ENCODE measurements at regions not wholly inside any gene's neighbourhood (a gene's known extent, or its start where the extent isn't known, plus 50 kb on each side); places are given as distances from the start of the nearest gene placed in this dataset.
"Not testable (repeated sequence)": the region's sequence is repeated elsewhere in the genome, so short reads cannot be mapped to it uniquely, and the experiment has no call there.

DNA sequence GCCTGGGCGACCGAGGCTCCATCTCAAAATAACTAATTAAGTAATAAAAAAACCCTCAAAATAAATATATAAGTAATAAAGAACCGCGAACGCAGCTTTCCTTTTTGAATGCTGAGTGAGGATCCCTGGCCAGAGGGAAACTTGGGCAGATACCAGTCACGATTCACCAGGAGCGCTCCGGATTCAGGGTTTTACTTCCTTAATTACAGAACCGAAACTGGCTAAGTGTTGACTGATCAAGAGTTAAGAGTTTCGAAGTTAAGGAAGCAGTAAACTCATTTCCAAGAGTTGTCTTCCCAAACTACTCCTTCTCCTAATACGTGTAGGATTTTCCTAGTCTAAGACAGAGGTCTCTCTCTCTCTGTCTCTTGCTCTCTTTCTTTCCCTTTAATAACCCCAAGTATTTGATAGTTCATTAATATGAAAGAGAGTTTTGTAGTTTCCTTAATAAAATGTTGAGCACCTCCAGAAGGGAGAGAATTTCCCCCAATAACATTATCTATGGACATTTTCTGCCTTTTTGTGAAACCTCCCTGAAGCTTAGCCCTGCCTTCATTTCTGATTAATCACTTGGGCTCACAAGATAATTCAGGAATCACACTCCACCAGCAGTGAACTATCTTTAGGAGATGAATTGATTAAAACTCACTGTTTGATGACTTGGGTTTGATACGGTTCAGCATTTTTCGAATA is 61.4 kb upstream of the ZNF217 start:
- Histone ChIP-seq H4K20me1 (ENCODE audit: low read depth) (no peaks in the 10 kb centered on the region), H3K36me3 (no peaks in the 10 kb centered on the region), H3K4me3 (no peak overlapping the region), H3F3A (ENCODE audit: low read depth) (peaks cover 34% of the 10 kb centered on the region), H3K27me3 (no peaks in the 10 kb centered on the region), H3K4me1 (peaks cover 44% of the 10 kb centered on the region), H3K9ac (no peak overlapping the region), H3K9me3 (ENCODE audit: low read depth) (no peaks in the 10 kb centered on the region), H3K4me2 (no peak overlapping the region), H3K27ac (no peak overlapping the region), H3K79me2 (ENCODE audit: low read depth) (no peaks in the 10 kb centered on the region), H2AFZ (replicated peaks) (peak overlapping the region; percentile 70)
- Mint-ChIP-seq H3K4me1 (peaks cover 50% of the 10 kb centered on the region), H3K9me3 (no peaks in the 10 kb centered on the region), H3K27ac (no peak overlapping the region), H3K27me3 (ENCODE audit: insufficient read depth, low read depth) (no peaks in the 10 kb centered on the region), H3K4me3 (no peak overlapping the region), H3K36me3 (no peaks in the 10 kb centered on the region)
- DNase-seq (ENCODE audit: low spot score), result no peak
- TF ChIP-seq, protein P1, sequence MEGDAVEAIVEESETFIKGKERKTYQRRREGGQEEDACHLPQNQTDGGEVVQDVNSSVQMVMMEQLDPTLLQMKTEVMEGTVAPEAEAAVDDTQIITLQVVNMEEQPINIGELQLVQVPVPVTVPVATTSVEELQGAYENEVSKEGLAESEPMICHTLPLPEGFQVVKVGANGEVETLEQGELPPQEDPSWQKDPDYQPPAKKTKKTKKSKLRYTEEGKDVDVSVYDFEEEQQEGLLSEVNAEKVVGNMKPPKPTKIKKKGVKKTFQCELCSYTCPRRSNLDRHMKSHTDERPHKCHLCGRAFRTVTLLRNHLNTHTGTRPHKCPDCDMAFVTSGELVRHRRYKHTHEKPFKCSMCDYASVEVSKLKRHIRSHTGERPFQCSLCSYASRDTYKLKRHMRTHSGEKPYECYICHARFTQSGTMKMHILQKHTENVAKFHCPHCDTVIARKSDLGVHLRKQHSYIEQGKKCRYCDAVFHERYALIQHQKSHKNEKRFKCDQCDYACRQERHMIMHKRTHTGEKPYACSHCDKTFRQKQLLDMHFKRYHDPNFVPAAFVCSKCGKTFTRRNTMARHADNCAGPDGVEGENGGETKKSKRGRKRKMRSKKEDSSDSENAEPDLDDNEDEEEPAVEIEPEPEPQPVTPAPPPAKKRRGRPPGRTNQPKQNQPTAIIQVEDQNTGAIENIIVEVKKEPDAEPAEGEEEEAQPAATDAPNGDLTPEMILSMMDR (IDR thresholded peaks at IDR 0.05), result no peak
- TF ChIP-seq EZH2 (IDR thresholded peaks at IDR 0.05) (no peak), EZH2phosphoT487 (IDR thresholded peaks at IDR 0.05) (no peak)

- not testable (repeated sequence) for DNase-seq (ENCODE audit: low spot score); H3K27ac ChIP-seq; H3K4me3 ChIP-seq; H3K36me3 ChIP-seq; H3K9me3 Mint-ChIP-seq; H3K9ac ChIP-seq; H3K4me3 Mint-ChIP-seq; H3K36me3 Mint-ChIP-seq; H3K4me2 ChIP-seq; H3K9me3 ChIP-seq (ENCODE audit: low read depth); H3K27me3 Mint-ChIP-seq (ENCODE audit: insufficient read depth, low read depth); H3K27ac Mint-ChIP-seq; H3K27me3 ChIP-seq; H3K79me2 ChIP-seq (ENCODE audit: low read depth); H4K20me1 ChIP-seq (ENCODE audit: low read depth); H2AFZ ChIP-seq (replicated peaks)
- H3K4me1 Mint-ChIP-seq, result peaks cover 46% of the 10 kb centered on the region
- peaks cover 43% of the 10 kb centered on the region for H3K4me1 ChIP-seq
- peaks cover 29% of the 10 kb centered on the region for H3F3A ChIP-seq (ENCODE audit: low read depth)
Measured at GRCh38 chr20:53654521-53654920, 60.9 kb upstream of the ZNF217 start.

DNA sequence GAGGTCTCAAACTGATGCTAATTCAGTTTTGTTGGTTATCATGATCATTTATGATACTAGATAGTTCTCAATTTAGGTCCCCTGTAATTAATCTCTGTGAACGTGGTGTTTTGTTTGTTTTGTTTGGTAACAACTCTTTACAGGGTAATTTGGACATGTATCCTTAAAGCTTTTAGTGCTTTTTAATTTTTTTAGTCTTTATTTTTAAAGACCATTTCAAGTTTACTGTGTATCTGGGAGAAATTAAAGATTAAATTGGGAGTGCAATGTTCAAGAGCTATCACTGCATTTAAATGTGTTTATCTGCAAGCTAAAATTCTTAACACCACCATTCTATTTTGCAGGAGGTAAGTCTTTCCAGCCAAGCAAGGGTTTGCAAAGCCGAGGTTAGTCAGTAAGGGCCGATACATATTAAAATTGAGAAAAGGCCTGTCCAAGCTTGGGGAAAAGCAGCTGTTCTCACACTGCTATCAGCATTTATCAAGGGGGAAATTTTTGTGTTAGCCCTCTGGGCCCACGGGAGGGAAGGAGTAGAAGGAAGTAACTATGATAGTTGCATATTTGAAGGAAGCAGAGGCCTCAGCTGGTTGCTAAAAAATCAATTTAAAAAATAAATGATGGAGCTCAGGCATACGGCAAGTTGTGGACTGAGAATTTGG is 59.3 kb upstream of the ZNF217 start:
- Histone ChIP-seq H3K27me3 (no peaks in the 10 kb centered on the region), H3K9ac (no peak overlapping the region), H3K9me3 (ENCODE audit: low read depth) (no peaks in the 10 kb centered on the region), H3F3A (ENCODE audit: low read depth) (peaks cover 15% of the 10 kb centered on the region), H3K79me2 (ENCODE audit: low read depth) (no peaks in the 10 kb centered on the region), H3K27ac (peak overlapping the region; percentile 26), H2AFZ (replicated peaks) (peak overlapping the region; percentile 44), H3K4me2 (no peak overlapping the region), H3K36me3 (no peaks in the 10 kb centered on the region), H3K4me1 (peaks cover 41% of the 10 kb centered on the region), H3K4me3 (no peak overlapping the region), H4K20me1 (ENCODE audit: low read depth) (no peaks in the 10 kb centered on the region)
- peak overlapping the region; percentile 48 for H3K27ac Mint-ChIP-seq
- no peaks in the 10 kb centered on the region for H3K9me3 Mint-ChIP-seq
- peaks cover 43% of the 10 kb centered on the region for H3K4me1 Mint-ChIP-seq
- no peaks in the 10 kb centered on the region for H3K36me3 Mint-ChIP-seq
- no peak overlapping the region for H3K4me3 Mint-ChIP-seq
- H3K27me3 Mint-ChIP-seq (ENCODE audit: insufficient read depth, low read depth), result no peaks in the 10 kb centered on the region
- DNase-seq (ENCODE audit: low spot score), result no peak
- TF ChIP-seq, protein P1 (IDR thresholded peaks at IDR 0.05), result no peak
- TF ChIP-seq EZH2 (IDR thresholded peaks at IDR 0.05), result no peak

Data from neural progenitor cell (in vitro differentiated cells).